ENCODE measurements at regions not wholly inside any gene's neighbourhood (a gene's known extent, or its start where the extent isn't known, plus 50 kb on each side); places are given as distances from the start of the nearest gene placed in this dataset.

- DNase-seq, result no peak
- no peak for ATAC-seq
- Histone ChIP-seq H3K27ac (no peak overlapping the region), H3K27me3 (ENCODE audit: low read depth) (no peaks in the 10 kb centered on the region), H3K4me1 (no peaks in the 10 kb centered on the region), H3K36me3 (no peaks in the 10 kb centered on the region), H3K4me3 (no peak overlapping the region), H3K9me3 (no peaks in the 10 kb centered on the region)
- intact Hi-C loops (cut with DNase I), result no loop called here
- no peak for TF ChIP-seq CTCF (IDR thresholded peaks at IDR 0.05)
Measured at GRCh38 chr5:92861531-92862285, 719.3 kb downstream of the NR2F1-AS1 start.

- DNase-seq, result no peak
- Histone ChIP-seq H3K4me3 (no peak overlapping the region), H3K36me3 (no peaks in the 10 kb centered on the region), H3K27ac (no peak overlapping the region), H3K4me1 (no peaks in the 10 kb centered on the region), H3K27me3 (ENCODE audit: low read depth) (no peaks in the 10 kb centered on the region), H3K9me3 (no peaks in the 10 kb centered on the region)
- intact Hi-C loops (cut with DNase I), result no loop called here
- no peak for TF ChIP-seq CTCF (IDR thresholded peaks at IDR 0.05)
- no peak for ATAC-seq
Measured at GRCh38 chr5:92860061-92860460, 721.0 kb downstream of the NR2F1-AS1 start.

- H3K4me3 ChIP-seq, result no peak overlapping the region
- no peak for TF ChIP-seq CTCF (IDR thresholded peaks at IDR 0.05)
- H3K27ac ChIP-seq, result no peak overlapping the region
- H3K27me3 ChIP-seq (ENCODE audit: low read depth), result no peaks in the 10 kb centered on the region
- H3K4me1 ChIP-seq, result no peaks in the 10 kb centered on the region
- no peak for DNase-seq
- H3K36me3 ChIP-seq, result no peaks in the 10 kb centered on the region
- H3K9me3 ChIP-seq, result no peaks in the 10 kb centered on the region
- intact Hi-C loops (cut with DNase I), result no loop called here
- no peak for ATAC-seq
Measured at GRCh38 chr5:92852219-92852618, 728.8 kb downstream of the NR2F1-AS1 start.

- Histone ChIP-seq H3K9me3 (no peaks in the 10 kb centered on the region), H3K4me1 (no peaks in the 10 kb centered on the region), H3K27ac (no peak overlapping the region), H3K4me3 (no peak overlapping the region), H3K27me3 (ENCODE audit: low read depth) (no peaks in the 10 kb centered on the region), H3K36me3 (no peaks in the 10 kb centered on the region)
- no peak for DNase-seq
- TF ChIP-seq CTCF (IDR thresholded peaks at IDR 0.05), result no peak
- ATAC-seq, result no peak
- intact Hi-C loops (cut with DNase I), result no loop called here
Measured at GRCh38 chr5:92850886-92851285, 730.1 kb downstream of the NR2F1-AS1 start.

- H3K27me3 ChIP-seq (ENCODE audit: low read depth), result no peaks in the 10 kb centered on the region
- no peak for DNase-seq
- no peaks in the 10 kb centered on the region for H3K9me3 ChIP-seq
- intact Hi-C loops (cut with DNase I), result no loop called here
- H3K27ac ChIP-seq, result no peak overlapping the region
- no peaks in the 10 kb centered on the region for H3K4me1 ChIP-seq
- ATAC-seq, result no peak
- no peak for TF ChIP-seq CTCF (IDR thresholded peaks at IDR 0.05)
- no peak overlapping the region for H3K4me3 ChIP-seq
- no peaks in the 10 kb centered on the region for H3K36me3 ChIP-seq
Measured at GRCh38 chr5:92849756-92850155, 731.3 kb downstream of the NR2F1-AS1 start.

Data from lower lobe of right lung (tissue), 2 donors.